Thyroid gland (tissue), 4 donors: ENCODE measurements at regions not wholly inside any gene's neighbourhood (a gene's known extent, or its start where the extent isn't known, plus 50 kb on each side); places are given as distances from the start of the nearest gene placed in this dataset.

Experiments used
- DNase-seq, 2 donors: peaks; one replicate each; pipeline ENCODE4 v3.0.0-alpha.2; 2019
- H3K27ac ChIP-seq, 3 donors: fragments of 200-600 bp; sonication (generic); 1 replicate in 2 of 3; 2 replicates in 1 of 3; pipeline ENCODE4 v1.5.1; 2016 to 2019; ENCODE audit warnings: mild to moderate bottlenecking in 1 of 3, moderate library complexity in 1 of 3
- H3K27me3 ChIP-seq: fragments of 200-600 bp; sonication (generic); one replicate; pipeline ENCODE4 v1.5.1; 2019
- H3K36me3 ChIP-seq, 2 donors: fragments of 200-600 bp; sonication (generic); one replicate each; pipeline ENCODE4 v1.5.1; 2016 to 2019
- H3K4me1 ChIP-seq, 2 donors: fragments of 200-600 bp; sonication (generic); one replicate each; pipeline ENCODE4 v1.5.1; 2017 to 2019
- H3K4me3 ChIP-seq, 3 donors: fragments of 200-600 bp; sonication (generic); replicated peaks in 1 of 3; 1 replicate in 2 of 3; 2 replicates in 1 of 3; pipeline ENCODE4 v1.5.1; 2016; ENCODE audit warnings: mild to moderate bottlenecking in 1 of 3
- H3K9me3 ChIP-seq: fragments of 200-600 bp; sonication (generic); one replicate; pipeline ENCODE4 v1.5.1; 2017
- CTCF ChIP-seq, 6 experiments: fragments of 200-600 bp in 3 of 6; fragments of 450-650 bp in 3 of 6; sonication (generic) in 3 of 6; IDR thresholded peaks; one replicate each; pipeline ENCODE4 v1.5.1; 2016 to 2019; ENCODE audit warnings: antibody characterized with exemption in 6 of 6, mild to moderate bottlenecking in 2 of 6, inconsistent platforms in 1 of 6, moderate library complexity in 1 of 6
- POLR2A ChIP-seq, 2 donors: fragments of 450-650 bp; IDR thresholded peaks; one replicate each; pipeline ENCODE4 v1.6.1; 2017; ENCODE audit warnings: antibody characterized with exemption in 2 of 2, mild to moderate bottlenecking in 2 of 2, moderate library complexity in 1 of 2
- WGBS, 2 donors: methylation state at CpG; one replicate each; pipeline ENCODE4 v1.1.5; 2017; 5-methylcytosine and 5-hydroxymethylcytosine counted together
- intact Hi-C: fragments of 100-400 bp; cut with DNase I; formaldehyde crosslinking; loops from one replicate; pipeline ENCODE4 v1.15.1; 2023

GRCh38 chr4:71123951-71124350, 130.5 kb downstream of the DCK start:
- DNase-seq = no peak
- no peaks in the 10 kb centered on the region for H3K36me3 ChIP-seq
- H3K4me3 ChIP-seq = no peak overlapping the region
- no peaks in the 10 kb centered on the region for H3K27me3 ChIP-seq
- no peaks in the 10 kb centered on the region for H3K4me1 ChIP-seq
- intact Hi-C loops = no loop called here
- H3K27ac ChIP-seq = no peak overlapping the region
- H3K9me3 ChIP-seq = no peaks in the 10 kb centered on the region
- 97% methylated on average over 4 of the region's 4 CpGs for WGBS, 2 donors
- TF ChIP-seq POLR2A (IDR thresholded peaks at IDR 0.05) (no peak), CTCF (IDR thresholded peaks at IDR 0.05) (no peak)

DNA sequence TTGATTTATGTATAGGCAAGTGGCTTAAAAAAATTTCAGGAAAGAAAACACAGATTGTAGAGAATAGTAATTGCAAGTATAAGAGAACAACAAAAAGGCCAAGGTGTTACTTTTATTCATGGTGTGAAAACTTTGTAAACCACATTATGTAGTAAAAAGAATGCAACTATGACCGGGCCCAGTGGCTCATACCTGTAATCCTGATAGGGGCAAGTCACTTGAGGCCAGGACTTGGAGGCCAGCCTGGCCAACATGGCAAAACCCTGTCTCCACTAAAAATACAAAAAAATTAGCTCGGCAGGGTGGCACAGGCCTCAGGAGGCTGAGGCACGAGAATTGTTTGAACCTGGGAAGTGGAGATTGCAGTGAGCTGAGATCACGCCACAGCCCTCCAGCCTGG, 131.7 kb downstream of the DCK start:
- no peak for DNase-seq
- no peaks in the 10 kb centered on the region for H3K4me1 ChIP-seq
- no peaks in the 10 kb centered on the region for H3K27me3 ChIP-seq
- no peaks in the 10 kb centered on the region for H3K9me3 ChIP-seq
- TF ChIP-seq CTCF (IDR thresholded peaks at IDR 0.05) (no peak), POLR2A (IDR thresholded peaks at IDR 0.05) (no peak)
- no peak overlapping the region for H3K27ac ChIP-seq
- intact Hi-C loops = no loop called here
- WGBS, 2 donors = 78 to 79% methylated on average over 4 of the region's 4 CpGs
- no peaks in the 10 kb centered on the region for H3K36me3 ChIP-seq
- H3K4me3 ChIP-seq = no peak overlapping the region

GRCh38 chr4:71126719-71127118, 133.3 kb downstream of the DCK start:
- Histone ChIP-seq H3K4me1 (no peaks in the 10 kb centered on the region), H3K36me3 (no peaks in the 10 kb centered on the region), H3K27me3 (no peaks in the 10 kb centered on the region), H3K9me3 (no peaks in the 10 kb centered on the region), H3K27ac (no peak overlapping the region), H3K4me3 (no peak overlapping the region)
- no peak for DNase-seq
- 52 to 85% methylated on average over 1 of the region's 1 CpG for WGBS, 2 donors
- intact Hi-C loops = no loop called here
- TF ChIP-seq CTCF (IDR thresholded peaks at IDR 0.05) (no peak), POLR2A (IDR thresholded peaks at IDR 0.05) (no peak)

- peak in 3 of 6 experiments; percentile 35 to 43 (median 41) for TF ChIP-seq CTCF (IDR thresholded peaks at IDR 0.05)
- no peak for TF ChIP-seq POLR2A (IDR thresholded peaks at IDR 0.05)
These were observed 137.6 kb downstream of the DCK start for GRCh38 chr4:71130827-71131603.

GRCh38 chr4:71132486-71132885, 139.0 kb downstream of the DCK start:
- Histone ChIP-seq H3K9me3 (no peaks in the 10 kb centered on the region), H3K36me3 (no peaks in the 10 kb centered on the region), H3K4me3 (no peak overlapping the region), H3K4me1 (peaks cover 0 to 6% of the 10 kb centered on the region in 2 donors), H3K27ac (no peak overlapping the region), H3K27me3 (no peaks in the 10 kb centered on the region)
- DNase-seq = no peak
- no peak for TF ChIP-seq POLR2A (IDR thresholded peaks at IDR 0.05)
- no peak for TF ChIP-seq CTCF (IDR thresholded peaks at IDR 0.05)
- intact Hi-C loops = no loop called here

More at GRCh38 chr4:71130827-71131603, 137.6 kb downstream of the DCK start:
- WGBS, 2 donors = 47 to 51% methylated on average over 9 of the region's 9 CpGs
- Histone ChIP-seq H3K4me3 (no peak overlapping the region), H3K4me1 (peaks cover 0 to 5% of the 10 kb centered on the region in 2 donors), H3K27ac (no peak overlapping the region), H3K27me3 (no peaks in the 10 kb centered on the region), H3K36me3 (no peaks in the 10 kb centered on the region), H3K9me3 (no peaks in the 10 kb centered on the region)
- peak in 1 of 2 donors; percentile 9 for DNase-seq
- intact Hi-C loops = no loop called here
